ENCODE measurements at regions not wholly inside any gene's neighbourhood (a gene's known extent, or its start where the extent isn't known, plus 50 kb on each side); places are given as distances from the start of the nearest gene placed in this dataset.
A peak's percentile ranks its signal among the peaks of the same experiment; 100 is the strongest.
"Not testable (repeated sequence)": the region's sequence is repeated elsewhere in the genome, so short reads cannot be mapped to it uniquely, and the experiment has no call there.

DNA sequence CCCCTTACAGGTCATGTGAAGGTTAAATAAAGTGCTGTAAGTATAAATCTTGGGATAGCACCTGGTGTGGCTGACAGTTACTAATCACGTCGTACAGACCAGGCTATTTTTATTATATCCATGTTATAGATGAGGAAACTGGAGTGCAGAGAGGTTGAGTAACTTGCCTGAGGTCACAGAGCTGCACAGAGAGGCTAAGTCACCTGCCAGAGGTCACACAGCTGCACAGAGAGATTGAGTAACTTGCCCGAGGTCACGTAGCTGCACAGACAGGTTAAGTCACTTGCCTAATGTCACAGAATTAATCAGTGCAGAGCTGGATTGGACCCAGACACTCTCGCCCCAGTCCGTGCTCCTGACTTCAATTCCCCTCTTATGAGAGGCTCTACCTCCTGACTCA is 171.5 kb downstream of the NUP210 start:
- no peak for DNase-seq (ENCODE audit: low spot score)

DNA sequence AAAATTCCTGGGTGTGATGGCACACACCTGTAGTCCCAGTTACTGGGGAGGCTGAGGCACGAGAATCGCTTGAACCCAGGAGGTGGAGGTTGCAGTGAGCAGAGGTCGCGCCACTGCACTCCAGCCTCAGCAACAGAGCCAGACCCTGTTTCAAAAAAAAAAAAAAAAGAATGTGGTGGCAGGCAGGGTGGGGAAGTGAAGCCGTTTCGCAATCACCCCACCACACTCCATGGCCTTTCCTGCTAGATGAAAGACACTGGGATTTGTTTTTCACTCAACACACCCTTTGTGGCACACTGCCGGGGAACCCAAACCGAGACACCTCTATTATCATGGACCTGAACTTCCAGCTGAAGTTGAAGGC is 172.4 kb upstream of the IQSEC1 start:
- no peak for DNase-seq (ENCODE audit: low spot score)

DNA sequence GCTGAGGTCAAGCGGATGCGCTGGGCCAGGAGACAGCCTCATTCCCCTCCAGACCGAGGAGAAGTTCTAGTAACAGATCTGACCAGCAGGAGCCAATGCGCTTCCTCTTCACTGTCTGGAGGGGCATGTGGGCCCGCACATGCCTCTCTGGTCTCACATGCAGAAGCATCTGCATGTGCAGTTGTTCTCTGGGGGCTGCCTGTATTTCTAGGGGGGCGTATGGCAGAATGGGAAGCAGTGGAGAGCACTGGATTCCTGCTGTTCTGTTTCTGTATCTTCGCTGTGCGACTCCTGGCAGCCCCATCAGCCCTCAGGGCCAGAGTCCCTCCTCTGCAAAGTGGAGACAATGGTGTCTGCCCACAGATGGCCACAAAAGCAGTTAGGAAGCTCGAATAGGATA is 170.4 kb upstream of the IQSEC1 start:
- no peak for DNase-seq (ENCODE audit: low spot score)

DNA sequence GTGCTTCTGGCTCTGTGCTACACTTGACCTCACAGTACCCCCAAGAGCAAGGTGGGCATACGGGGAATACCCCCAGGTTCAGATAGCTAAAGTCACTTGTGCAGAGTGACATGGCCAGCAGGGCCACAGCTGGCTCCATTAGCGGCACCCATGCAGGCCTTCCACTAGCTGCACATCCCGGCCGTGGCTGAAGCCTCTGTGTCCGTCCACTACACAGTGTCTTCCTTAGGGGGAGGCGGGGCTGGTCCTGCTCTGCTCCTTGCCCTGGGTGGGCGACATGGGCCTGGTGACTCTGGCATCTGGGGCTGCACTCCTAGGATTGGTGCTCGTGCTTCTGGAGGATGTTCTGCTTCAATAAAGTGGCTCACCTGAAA is 169.1 kb upstream of the IQSEC1 start:
- no peak for DNase-seq (ENCODE audit: low spot score)

DNA sequence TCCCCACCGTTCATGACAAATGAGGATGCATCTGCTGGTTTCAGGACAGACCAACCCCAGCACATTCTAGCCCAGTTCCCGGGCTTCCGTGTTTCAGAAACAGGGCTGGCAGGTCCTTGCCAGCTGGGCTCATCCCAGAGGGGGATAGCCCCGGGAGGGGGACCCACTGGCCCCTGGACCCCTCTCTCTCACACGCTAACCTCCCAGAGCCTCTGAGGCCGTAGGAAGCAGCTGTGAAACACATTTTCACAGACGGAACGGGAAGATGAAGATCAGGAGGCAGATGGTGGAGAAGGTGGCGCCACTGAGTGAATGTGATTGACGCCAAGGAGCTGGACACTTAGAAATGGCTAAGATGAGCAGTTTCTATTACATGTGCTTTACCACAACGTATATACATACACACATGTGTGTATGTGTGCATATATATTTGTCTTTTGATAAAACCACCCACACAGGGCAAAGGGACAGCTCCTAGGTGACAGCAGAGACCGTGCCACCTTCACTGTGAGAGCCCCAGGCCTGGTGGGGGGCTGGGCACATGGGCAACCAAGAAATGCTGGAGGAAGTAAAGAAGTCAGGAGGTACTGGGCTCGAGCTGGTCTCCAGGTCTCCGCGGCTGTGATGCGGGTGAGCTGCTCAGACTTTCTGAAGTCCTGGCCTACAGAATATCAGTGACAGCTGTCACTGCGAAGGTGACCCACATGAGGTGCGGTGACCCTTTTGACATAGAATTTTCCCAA is 168.6 kb upstream of the IQSEC1 start:
- DNase-seq (ENCODE audit: low spot score), result no peak

DNA sequence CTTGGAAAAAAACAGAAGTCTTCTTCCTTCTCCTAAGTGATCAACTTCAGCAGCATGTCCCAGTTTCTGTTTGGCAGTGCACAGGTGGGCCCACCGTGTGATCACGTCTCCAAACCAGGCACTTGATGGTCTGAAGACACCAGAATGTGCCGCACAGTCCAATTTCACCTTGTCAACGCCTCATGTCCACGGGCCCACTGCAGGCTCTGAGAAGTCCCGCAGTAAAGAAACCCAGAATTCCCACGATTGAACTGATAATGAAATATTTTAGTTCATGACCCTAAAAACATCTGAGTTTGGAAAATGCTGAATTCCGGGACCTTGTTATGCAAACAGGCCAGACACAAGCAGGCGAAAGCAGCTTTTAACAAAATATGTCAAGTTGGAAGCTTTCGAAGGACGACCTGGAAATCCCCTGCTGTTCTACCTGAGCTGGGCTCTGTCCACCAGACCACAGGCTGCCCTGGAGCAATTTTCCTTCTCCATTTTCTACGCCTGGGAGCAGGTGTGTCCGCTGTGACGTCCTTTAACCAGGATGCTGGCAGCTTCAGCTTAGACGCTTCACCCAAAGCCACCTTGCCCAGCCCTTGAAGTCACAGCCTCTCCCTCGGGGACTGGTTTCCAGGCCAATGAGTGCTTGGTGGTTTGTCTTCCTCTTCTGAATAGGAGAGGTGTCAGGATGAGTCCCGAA is 167.8 kb upstream of the IQSEC1 start:
- no peak for DNase-seq (ENCODE audit: low spot score)

DNA sequence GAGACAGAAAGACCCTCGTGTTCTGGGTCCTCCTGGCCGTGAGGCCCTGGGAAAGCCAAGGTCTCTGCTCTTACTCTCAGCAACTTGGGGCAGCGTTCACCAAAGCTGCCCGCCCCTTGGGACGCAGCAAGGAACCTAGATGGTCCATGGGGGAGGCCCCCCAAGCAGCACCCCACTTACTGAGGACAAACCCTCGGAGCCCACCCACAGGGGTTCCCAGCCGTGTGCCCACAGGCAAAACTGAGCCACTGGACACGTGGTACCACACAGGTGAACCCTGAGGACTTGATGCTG is 166.2 kb upstream of the IQSEC1 start:
- DNase-seq (ENCODE audit: low spot score), result no peak

DNA sequence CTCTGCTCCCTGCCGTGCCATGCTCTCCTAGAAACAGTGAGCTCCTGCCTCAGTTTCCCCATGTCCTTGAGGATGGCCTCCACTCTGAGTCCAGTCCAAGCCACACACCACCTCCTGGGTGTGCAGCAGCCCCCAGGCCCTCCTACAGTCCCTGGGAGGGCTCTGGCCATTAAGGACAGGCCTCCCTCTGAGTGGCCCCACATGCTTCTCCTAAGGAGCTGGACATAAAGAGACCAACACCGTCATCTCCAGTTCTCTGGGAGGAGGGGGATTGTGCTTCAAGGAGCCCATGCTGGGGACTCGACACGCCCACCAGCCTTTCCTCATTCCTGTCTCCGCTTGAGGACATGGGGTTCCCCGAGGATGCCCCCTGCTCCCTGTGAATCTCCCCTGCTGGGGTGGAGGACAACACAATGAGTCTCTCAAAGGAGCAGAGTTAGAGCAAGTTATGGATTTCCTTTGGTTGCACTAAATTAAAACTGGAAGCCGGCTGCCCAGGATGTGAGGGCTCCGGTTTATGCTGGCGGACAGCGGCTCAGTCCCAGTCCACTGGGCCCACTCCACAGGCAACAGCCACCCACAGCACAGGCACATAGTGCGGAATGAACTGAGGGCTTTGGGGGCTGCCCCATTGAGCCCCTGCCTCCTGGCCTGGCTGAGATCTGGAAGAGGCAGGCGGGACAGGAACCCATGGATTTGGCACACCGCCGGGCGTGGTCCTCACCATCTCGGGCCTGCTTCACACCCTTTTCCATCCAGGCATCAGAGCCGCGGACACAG is 165.6 kb upstream of the IQSEC1 start:
- DNase-seq (ENCODE audit: low spot score), result no peak

DNA sequence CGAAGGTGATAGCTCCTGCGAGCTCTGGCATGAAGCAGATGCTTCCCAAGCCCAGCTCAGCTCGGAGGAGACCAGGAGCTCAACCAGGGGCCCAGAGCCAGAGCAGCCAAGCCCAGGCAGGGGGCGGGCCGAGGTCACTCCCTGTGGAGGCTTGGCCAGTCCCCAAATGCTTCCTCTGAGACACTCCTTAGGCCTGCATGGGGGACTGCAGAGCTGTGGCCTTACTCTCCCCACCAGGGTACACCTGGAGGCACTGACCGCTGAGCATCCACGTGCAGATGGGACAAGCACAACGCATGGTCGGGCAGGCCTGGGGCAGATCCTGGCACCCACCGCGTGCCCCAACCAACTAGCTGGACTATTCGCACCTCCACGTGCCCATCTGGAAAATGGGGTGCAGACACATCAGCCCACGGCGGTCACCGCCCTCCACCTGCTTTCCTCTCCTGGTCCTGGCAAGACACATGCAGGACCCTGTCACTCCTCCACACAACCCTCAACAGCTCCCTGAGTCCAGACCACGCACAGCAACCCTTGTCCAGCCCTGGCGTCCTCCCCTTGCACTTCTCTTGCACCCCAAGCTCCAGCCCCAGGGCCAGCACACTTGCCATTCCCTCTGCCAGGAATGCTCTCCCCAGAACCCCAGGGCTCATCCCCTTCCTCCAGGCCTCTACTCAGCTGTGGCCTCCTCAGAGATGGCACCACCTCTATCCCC is 164.7 kb upstream of the IQSEC1 start:
- no peak for DNase-seq (ENCODE audit: low spot score)

DNA sequence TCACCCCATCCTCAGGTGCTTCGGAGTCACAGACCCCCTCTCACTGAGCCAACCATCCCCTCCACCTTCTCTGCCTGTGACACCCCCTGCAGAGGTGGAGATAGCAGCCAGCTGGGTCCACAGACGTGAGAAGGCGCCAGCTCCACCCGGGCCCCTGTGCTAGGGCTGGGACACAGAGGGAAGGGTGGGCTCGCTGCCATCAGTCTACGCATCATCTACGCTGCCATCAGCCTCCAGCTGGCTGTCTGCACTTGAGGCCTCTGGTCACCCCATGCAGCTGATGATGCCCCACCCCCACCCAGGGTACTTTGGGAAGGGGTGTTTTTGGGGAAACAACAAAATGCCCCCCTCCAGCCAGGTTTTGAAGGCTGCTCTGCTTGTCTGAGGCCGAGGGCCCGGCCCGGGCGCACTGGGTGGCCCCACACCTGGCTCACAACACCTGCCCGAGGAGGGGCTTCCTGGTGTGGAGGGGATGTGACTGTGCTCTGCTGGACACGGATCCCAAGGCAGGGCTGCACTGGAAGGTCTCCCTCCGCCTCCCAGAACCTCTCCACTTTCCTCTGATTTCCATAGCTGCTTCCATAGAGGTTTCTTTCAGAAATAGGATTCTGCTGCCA is 163.4 kb upstream of the IQSEC1 start:
- DNase-seq (ENCODE audit: low spot score), result no peak

DNA sequence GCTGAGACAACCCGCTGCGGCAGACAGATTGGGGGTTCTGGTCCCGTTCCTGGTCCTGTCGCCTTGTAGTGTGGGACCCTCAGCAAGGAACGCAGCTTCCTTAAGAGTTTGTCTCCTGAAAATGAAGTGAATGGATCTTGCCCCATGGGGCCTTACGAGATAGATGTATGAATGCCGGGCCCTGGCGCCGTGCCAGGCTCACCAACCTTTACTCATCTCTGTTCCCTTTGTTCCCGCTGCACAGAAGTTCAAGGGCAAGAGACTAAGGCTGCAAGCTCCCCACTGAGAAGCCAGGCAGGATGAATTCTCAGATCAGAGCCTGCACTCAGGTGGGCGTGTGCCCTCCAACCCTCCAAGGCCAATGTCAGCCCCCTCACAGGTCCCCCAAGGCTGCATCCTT is 162.7 kb upstream of the IQSEC1 start:
- DNase-seq (ENCODE audit: low spot score), result no peak

DNA sequence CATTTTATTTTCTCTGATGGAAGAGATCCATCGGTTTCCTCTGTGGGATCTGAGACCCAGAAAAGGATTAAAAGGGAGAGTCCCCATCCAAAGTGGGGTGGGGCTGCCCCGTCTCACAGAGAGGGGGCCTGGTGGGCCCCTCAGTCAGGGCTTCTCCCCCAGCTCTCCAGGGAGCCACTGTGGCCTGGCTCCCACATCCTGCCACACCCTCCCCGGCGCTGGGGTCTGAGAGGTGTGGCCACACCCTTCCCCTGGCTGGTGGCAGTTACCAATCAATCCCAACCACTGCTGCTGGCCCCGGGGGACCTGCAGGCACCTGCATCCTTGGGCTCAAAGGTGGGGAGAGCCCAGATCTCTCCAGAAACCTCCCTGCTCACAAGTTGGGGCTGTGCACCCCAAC is 161.8 kb upstream of the IQSEC1 start:
- DNase-seq (ENCODE audit: low spot score), result no peak

DNA sequence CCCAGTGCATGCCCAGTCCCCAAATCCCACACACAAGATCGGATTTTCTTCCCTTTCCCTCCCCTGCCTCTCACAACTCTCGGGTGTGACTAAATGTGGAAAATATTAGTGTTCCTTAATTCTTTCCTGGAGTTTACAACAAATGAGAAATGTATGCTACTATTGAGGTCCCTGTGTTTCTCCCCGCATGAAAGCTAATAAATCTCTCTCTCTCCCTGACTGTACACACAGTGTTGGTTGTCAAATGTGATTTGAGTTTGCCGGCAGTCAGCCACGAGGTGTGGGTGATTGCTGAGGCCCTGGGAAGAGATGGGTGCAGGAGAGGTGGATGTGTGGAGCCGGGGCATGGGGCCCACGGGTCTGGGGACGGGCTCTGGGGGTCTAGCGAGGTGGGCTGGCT is 161.4 kb upstream of the IQSEC1 start:
- no peak for DNase-seq (ENCODE audit: low spot score)

DNA sequence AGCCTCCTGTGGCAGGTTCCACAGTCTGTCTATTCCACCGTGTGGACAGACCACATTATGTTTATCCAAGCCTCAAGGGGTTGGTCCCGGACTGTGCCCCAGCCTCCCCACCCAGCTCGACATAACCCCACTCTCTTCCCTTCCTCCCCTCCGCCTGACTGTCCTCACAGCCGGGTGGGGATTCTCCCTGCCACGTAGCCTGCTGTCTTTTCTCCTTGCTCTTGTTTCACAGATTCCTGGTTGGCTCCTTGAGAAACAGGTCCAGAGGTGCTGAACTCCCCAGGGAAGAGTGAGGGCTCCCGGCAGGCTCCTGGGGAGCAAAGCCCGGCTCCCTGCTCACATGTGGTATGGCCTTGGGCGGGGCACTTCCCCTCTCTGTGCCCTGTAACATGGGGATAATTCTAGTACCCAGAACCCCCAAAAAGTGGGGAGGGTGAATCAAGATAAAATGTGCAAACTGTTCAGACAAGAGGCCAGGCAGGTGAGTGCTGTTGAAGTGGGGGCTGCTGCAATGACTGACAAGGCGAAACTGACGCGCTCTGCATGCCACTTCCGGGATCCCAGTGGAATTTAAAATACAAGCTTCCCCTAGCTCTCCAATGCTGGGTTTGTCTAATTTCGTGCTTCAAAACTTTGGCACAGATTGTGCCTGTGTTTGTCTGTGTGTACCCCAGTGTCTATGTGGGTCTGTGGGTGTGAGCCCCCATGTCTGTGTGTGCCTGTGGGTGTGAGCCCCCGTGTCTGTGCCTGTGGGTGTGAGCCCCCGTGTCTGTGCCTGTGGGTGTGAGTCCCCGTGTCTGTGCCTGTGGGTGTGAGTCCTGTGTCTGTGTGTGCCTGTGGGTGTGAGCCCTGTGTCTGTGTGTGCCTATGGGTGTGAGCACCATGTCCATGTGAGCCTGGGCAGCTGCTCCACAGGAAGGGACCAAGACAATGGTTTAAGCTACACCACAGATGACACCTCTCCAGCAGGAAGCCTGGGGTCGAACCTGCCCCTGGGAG is 160.6 kb upstream of the IQSEC1 start:
- DNase-seq (ENCODE audit: low spot score), result no peak

DNA sequence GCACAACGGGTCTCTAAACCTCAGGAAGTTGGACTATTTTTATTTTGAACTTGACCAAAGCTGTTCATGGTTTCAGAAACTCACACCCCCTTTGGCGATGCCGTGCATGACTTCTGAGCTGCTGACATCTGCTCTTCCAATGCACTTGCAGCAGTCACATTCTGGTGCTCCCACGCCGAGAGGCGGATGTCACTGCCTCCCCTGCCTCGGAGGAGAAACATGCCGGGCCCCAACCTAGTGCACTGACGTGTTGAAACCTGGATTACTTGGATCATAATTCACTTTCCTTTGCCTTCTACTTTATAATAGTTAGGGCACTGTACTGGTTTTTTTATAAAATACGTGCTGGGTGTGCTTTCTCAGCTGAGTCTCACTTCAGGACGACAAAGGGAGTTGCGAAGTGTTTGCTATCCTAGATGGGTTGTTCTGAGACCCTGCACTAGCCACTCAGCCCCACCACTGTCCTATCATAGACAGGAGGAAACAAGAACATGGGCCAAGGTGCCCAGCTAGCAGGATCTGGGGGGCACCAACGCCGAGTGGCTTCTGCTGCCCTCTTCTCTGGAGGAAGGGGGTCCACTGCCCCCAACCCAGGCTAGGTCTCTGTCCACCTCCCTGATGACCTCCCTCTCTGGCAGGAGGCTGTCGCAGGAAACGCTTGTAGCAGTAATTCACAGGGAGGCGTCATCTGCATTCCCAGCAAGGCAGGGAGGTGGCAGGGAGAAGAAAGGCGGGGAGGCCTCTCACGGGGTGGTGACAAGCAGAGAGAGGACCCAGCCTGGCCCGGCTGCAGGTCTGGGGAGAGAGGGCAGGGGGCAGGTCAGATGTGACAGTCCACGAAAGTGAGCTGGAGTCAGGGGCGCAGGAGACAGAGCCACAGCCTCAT is 158.8 kb upstream of the IQSEC1 start:
- DNase-seq (ENCODE audit: low spot score), result no peak

DNA sequence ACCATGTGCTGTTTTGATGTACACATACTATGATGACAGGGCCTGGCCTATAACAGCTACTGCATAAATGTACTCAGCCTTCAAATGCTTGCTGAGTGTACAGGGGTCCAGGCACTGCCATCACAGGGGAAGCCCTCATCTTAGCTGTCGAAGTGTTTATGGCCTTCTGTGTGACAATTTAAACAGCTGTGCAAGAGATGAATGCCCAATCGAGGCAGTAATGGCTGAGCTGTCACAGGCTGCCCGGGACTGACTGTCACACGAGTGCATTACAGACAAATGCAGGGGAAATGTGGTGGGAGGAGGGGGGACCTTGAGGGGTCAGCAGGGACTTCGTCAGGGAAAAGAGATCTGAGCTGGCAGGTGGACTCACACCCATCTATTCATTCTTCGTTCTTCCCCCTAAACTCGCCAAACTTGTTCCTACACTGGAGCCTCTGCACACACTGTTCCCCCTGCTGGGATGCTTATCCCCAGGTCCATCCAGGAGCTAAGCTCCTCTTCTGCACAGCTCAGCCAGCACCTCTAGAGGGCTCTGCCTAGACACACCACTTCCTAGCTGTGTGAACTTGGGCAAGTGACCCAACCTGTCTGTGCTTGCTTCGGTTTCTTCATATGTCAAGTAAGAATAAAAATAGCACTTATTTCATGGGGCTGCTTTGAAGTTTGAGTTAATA is 156.2 kb upstream of the IQSEC1 start:
- DNase-seq (ENCODE audit: low spot score), result peak; percentile 51

DNA sequence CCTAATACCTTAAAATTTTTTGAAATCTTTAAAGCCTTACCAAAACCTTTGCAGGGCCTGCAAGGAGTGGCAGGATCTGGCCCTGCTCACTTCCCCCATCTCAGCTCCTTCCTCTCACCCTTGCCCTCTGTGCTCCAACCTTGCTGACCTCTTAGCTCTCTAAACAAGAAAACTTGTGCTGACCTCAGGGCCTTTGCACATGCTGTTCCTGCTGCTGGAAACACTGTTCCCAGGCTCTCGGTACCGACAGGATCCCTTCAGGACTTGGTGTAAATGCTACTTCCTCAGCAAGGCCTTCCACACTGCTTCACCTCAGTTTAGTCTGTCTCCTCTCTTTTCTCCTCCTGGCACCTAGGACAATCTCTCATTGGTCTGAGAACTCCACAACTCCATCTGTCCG is 155.4 kb upstream of the IQSEC1 start:
- no peak for DNase-seq (ENCODE audit: low spot score)

DNA sequence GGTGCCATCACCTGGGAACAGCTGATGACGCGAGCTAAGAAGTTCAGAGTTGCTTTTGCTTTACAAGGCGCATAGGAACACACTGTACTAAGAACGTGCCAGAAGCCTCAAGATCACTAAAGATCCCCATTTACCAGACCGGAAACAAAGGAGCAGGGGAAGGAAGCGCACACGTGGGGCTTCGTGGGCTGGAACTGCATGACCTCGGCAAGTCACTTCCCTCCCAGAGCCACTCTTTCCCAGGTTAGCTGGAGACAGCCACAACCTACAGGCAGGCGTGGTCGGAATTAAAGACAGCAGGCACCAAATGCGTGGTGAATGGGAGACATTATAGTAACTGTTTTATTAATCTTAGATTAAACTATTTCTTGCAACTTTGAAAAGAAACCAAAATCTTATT is 154.9 kb upstream of the IQSEC1 start:
- DNase-seq (ENCODE audit: low spot score), result not testable (repeated sequence)

DNA sequence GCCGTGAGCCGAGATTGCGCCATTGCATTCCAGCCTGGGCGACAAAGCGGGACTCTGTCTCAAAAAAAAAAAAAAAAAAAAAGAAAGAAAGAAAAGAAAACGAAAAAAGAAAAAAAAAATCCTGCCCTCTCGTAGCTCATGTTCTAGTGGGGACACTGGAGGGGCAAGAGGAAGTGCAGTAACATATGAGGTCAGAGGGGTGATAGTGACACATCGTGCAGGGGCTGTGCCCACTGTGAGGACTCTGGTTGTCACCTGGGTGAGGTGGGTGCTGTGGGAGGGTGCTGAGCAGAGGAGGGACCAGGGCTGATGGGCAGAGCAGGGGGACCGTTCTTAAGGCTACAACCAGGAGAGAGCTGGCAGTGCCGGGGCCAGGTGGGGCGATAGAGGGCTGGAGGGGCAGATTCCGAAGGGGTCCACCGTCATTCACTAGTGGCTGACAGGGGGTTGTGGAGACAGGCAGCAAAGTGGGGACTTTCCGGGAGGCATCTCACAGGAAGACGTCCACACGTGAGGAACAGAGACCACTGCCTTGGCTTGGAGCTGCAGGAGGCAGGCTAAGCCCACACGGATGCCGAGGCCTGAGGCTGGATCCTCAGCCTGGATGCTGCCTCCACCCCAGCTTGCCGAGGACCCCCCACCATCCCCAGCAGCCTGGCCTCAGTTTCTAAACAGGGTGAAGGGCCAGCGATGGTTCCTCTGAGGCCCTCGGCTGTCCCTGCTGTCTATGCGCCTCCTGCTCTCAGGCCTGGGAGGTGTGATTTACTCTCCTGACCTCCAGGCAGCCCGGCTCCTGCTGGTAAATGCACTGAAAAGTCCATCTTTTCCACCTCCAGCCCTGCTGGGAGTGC is 154.3 kb upstream of the IQSEC1 start:
- no peak for DNase-seq (ENCODE audit: low spot score)
